DMS53 treated with DMSO at 0.1 percent for 48 hours (cell line): ENCODE measurements at regions not wholly inside any gene's neighbourhood (a gene's known extent, or its start where the extent isn't known, plus 50 kb on each side); places are given as distances from the start of the nearest gene placed in this dataset.

Source experiments
- DNase-seq: peaks from one replicate; lab custom pipeline; 2025; ENCODE audit not compliant: unreplicated experiment; lab: John Stamatoyannopoulos, UW

DNA sequence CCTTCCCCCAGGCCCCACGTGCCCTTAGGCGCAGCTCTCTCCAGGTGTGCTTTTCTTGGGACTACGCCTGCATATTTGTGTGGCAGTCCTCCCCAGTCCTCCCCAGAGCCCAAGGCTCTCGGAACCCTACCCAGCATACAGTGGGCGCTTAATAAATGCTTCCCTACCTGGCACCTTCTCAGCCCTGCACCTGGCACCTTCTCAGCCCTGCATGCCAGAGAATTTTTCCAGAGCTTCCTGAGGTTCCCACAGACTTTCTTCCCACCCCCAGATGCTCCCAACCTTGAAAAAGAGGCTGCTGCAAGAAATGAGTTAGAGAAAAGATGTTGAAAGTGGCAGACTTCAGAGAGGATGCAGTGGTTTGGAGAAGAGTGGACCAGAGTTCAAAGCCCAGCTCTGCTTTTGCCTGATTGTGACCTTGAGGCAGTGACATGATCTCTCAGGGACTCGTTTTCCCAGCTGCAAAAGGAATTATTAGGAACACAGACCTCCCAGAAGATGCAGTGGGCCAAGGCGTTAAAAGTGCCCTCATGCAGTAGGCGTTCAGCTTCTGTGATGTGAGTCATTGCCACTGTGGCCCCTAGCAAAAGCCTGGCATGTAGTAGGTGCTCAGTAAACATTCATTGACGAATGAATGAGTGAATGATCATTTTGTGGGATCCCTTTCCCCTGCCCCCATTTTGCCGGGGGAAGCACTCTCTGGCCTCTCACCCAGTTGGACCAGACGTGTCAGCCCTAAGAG is 167.2 kb downstream of the PHETA1 start:
- no peak for DNase-seq

DNA sequence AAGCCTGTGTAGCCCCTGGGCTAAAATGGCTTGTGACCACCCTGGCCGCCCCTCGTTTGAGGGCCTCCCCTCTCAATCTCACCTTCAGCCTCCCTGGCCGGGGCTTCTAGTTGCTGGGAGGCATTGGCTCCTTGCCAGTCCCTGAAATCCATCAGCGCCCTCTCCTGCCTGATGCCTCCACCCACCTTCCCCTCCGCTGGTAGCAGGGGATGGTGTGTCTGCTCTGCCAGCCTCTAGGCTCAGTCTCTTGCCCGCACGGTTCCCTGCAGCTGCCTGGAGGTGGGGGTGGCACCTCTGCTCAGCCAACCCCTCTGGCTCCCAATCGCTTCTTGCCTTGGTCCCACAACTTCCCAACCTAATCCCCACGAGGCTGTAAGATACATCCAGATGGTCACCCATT is 167.9 kb downstream of the PHETA1 start:
- no peak for DNase-seq

GRCh38 chr12:111197376-111197944 is 171.4 kb downstream of the PHETA1 start:
- no peak for DNase-seq

- no peak for DNase-seq
Measured at GRCh38 chr12:111196532-111196931, 172.4 kb downstream of the PHETA1 start.

- no peak for DNase-seq
Measured at GRCh38 chr12:111195316-111195715, 173.6 kb downstream of the PHETA1 start.

DNA sequence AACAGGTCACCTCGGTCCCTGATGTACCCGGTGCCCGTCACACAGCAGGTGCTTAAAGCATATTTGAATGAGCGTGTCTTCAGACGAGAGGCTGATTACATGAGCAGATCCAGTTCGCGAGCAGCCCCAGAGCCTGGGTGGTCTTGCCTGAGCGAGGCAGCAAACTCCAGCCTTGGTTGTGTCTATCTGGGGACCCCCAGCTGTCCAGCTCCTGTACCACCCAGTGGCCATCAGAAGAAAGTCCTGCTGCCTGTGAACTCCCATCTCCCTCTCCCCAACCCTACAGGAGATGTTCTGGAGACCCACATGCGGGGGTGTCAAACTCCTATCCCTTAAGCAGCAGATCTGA is 174.2 kb downstream of the PHETA1 start:
- no peak for DNase-seq

DNA sequence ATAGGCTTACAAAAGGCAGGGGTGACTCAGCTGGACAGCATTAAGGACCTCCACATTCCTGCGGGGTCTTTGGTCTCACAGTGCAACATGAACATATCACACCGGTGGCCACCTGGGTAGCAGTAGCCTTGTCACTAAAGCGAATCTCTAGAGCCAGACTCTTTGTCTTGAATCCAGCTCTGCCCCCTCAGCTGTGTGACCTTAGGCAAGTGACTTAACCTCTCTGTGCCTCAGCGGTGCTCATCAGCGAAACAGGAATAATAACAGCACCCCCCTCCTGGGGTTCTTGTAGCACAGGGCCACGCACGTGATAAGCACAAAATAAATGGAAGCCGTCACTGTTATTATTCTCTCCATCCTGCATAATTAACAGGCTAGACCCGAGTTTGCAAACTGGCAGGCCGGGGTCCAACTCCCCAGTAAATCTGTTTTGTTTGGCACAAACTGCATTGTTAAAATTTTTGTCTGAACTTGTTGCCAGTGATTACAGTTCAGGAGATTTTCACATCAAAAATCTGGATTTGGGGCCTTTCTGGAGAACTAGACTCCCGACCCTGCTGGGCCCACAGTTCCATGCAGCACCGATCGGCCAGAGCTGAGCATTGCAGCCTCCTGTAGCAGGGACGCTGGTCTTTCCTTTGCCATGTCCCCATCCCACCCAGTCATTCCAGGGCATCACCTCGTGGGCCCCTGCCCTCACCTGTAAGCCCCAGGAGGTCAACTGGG is 174.8 kb downstream of the PHETA1 start:
- no peak for DNase-seq

DNA sequence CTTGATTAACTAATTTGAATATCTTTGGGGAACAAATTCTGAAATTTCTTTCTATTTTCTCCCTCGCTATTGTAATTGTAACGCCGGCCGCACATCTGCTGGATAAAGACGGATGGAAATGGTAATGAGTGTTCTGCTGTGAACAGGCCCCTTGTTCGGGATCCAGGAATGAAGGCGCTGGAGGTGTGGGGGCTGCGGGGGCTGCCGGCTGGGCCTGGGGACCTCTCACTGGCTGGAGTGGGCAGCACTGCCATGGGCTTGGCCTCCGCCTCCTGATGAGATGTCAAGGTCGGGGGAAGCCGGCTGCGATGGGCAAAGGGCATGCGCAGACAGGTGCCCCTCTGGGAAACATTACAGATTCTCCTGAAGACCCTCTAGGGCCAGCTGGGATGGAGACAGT is 175.4 kb downstream of the PHETA1 start:
- no peak for DNase-seq

- DNase-seq: no peak
Measured at GRCh38 chr12:111193067-111193466, 175.8 kb downstream of the PHETA1 start.

GRCh38 chr12:111192647-111193046 is 176.2 kb downstream of the PHETA1 start:
- DNase-seq: no peak

DNA sequence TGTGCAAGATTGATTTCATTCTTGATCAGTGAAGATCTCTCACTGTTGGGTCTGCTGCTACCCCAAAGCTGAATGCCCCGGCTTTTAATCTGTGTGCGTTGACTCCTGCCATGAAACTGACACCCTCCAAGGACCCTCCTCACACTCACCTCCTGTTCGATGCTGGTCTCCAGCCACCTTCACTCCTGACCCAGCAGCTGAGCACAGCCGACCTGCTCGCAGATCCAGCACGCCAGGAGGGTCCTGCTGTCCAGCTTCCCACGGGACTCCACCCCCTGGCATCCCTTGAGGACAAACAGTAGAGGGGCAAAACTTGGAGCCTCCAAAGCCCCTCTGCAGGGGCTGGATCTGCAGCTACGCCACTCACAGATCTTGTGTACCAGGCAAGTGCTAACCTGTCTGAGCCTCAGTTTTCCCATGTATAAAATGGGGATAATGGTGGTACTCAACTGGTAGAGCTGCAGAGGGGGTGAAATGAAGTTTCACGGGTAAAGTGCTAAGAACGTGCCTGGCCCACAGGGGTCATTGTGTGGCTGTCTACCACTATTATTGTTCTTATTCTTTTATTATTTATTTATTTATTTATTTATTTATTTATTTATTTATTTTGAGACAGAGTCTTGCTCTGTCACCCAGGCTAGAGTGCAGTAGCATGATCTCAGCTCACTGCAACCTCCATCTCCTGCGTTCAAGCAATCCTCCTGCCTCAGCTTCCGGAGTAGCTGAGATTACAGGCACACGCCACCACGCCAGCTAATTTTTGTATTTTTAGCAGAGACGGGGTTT is 178.0 kb downstream of the PHETA1 start:
- DNase-seq: no peak

GRCh38 chr12:111189792-111190191 is 179.1 kb downstream of the PHETA1 start:
- no peak for DNase-seq

DNA sequence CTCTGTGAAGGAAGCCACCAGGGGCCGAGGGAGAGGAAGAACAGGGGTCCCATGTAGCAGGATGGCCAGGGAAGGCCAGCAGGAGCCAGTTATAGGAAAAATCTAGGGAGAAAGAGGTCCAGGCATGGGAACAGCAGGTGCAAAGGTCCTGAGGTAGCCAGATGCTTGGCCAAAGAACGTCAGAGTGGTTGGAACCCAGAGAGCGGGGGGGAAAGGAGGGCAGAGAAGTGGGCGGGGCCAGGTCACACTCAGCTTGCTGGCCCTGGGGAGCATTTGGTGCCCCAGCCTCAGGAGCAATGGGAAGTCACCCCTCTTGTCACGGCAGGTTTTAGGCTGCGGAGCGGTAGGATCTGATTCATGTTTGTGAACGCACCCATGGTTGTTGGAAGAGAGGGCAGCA is 180.5 kb downstream of the PHETA1 start:
- DNase-seq: no peak

DNA sequence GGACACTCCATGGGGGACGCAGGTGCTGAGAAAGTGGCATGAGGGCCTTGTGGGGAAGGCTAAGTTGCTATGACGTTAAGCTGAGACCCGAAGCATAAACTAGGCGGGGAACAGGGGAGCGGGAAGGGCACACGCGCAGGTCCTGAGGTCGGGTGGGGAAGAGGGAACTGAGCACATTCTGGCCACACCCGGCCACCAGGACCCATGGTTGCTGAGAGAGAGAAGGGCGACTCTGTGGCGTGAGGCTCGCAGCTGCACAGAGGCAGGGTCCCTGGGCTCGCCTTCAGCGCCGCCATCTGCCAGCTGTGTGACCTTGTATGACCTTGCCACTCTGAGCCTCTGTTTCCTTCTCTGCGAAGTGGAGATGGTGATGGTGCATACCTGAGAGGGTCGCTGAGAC is 182.5 kb downstream of the PHETA1 start:
- no peak for DNase-seq

- DNase-seq: no peak
Measured at GRCh38 chr12:111185889-111186227, 183.0 kb downstream of the PHETA1 start.

- DNase-seq: no peak
Measured at GRCh38 chr12:111185206-111185888, 183.5 kb downstream of the PHETA1 start.

- DNase-seq: no peak
Measured at GRCh38 chr12:111184161-111184560, 184.7 kb downstream of the PHETA1 start.

DNA sequence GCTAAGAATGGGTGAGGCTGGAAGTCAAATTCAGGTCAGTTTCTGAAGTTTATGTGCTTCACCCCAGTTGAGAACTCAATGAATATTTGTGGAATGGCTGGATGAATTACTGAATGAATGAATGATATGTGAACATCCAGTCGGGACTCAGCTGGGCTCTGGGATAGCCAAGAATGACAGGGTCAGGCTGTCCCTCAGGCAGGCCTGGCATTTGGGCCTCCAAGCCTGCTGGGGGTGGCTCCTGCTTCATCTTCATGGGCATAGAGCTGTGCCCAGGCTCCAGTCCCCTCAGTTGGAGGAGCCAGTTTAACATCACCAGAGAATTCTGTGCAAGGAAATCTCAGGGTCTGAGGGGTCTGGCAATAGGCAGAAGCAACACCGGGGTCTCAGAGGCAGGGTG is 185.8 kb downstream of the PHETA1 start:
- no peak for DNase-seq

DNA sequence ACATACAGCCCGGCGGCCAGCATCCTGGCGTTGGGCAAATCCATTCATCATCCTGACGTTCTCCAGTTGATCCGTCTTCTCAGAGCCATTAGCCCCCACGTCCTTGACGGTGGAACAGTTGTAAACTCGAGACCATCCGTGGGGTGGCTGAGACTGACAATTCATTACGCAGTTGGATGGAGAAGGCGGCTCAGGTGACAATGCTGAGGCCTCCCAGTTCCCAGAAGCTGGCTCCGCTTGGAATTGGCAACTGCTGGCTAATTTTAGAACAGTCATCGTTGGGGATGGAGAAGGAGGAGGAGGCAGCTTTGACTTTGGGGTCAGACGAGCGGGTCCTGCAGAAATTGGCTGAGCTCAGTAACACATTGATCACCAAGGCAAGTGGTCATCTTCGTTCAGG is 186.5 kb downstream of the PHETA1 start:
- no peak for DNase-seq

DNA sequence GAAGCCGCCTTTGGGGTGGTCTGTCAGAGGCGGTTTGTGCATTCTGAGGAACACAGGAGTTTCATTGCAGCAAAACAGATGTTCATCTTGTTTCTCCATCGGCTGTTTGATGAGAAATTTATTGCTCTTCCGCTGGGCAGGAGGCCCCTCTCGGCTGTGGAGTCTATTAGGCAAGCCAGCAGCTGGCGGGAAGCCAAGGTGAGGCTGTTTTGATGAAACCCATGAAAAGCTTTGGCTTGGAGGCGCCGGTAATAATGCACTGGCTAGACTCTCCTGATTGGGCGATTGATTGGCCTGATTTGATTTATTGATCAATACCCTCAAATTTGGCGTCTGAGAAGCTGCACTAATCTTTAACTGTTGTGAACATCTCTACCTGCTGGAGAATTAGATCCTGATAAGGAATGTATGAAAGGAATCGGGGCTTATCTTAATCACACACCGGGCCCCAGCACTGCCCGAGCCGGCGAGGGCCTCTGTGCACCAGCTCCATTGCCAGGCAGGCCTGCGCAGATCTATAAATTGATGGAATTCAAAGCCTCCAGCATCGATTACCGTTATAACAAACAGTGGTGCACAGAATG is 187.7 kb downstream of the PHETA1 start:
- DNase-seq: no peak
